Breast epithelium (tissue), 4 donors: ENCODE measurements at regions not wholly inside any gene's neighbourhood (a gene's known extent, or its start where the extent isn't known, plus 50 kb on each side); places are given as distances from the start of the nearest gene placed in this dataset.
"Not testable (repeated sequence)": the region's sequence is repeated elsewhere in the genome, so short reads cannot be mapped to it uniquely, and the experiment has no call there.

Experiments used
- DNase-seq, 2 donors: peaks; one replicate each; pipeline ENCODE4 v3.0.0-alpha.2; 2019; ENCODE audit warnings: low spot score in 2 of 2
- H3K27ac ChIP-seq, 2 donors: fragments of 200-600 bp; sonication (generic) in 1 of 2; one replicate each; pipeline ENCODE4 v1.5.1; 2016 to 2019; ENCODE audit warnings: mild to moderate bottlenecking in 1 of 2
- H3K27me3 ChIP-seq, 2 donors: fragments of 200-600 bp; sonication (generic) in 1 of 2; one replicate each; pipeline versions ENCODE4 v1.5.1 to v1.6.0; 2017 to 2019; ENCODE audit warnings: control low read depth in 1 of 2, mild to moderate bottlenecking in 1 of 2
- H3K36me3 ChIP-seq: fragments of 200-600 bp; one replicate; pipeline ENCODE4 v1.5.1; 2019
- H3K4me1 ChIP-seq, 2 donors: fragments of 200-600 bp; sonication (generic); one replicate each; pipeline ENCODE4 v1.5.1; 2016 to 2019; ENCODE audit warnings: control low read depth in 1 of 2
- H3K4me3 ChIP-seq, 3 donors: fragments of 200-600 bp; sonication (generic); 1 replicate in 2 of 3; 2 replicates in 1 of 3; pipeline ENCODE4 v1.5.1; 2016 to 2019; ENCODE audit warnings: mild to moderate bottlenecking in 3 of 3, moderate library complexity in 2 of 3
- H3K9me3 ChIP-seq, 2 donors: fragments of 200-600 bp; sonication (generic) in 1 of 2; one replicate each; pipeline ENCODE4 v1.5.1; 2016 to 2019; ENCODE audit warnings: control low read depth in 1 of 2
- POLR2A ChIP-seq: fragments of 450-650 bp; IDR thresholded peaks from one replicate; pipeline ENCODE4 v1.6.1; 2016; ENCODE audit warnings: antibody characterized with exemption, mild to moderate bottlenecking, moderate library complexity
- POLR2AphosphoS5 ChIP-seq, 3 donors: sonication (generic); formaldehyde crosslinking; IDR thresholded peaks; one replicate each; pipeline ENCODE4 v1.6.1; 2017; ENCODE audit warnings: antibody characterized with exemption in 3 of 3
- intact Hi-C: fragments of 100-400 bp; cut with DNase I; formaldehyde crosslinking; loops from one replicate; pipeline ENCODE4 v1.15.1; 2023; ENCODE audit warnings: low total_unique reads
- TF ChIP-seq, protein P1 (sequence below), 3 donors: fragments of 450-650 bp; IDR thresholded peaks; one replicate each; pipeline ENCODE4 v1.5.1; 2016 to 2017; ENCODE audit warnings: antibody characterized with exemption in 3 of 3, mild to moderate bottlenecking in 3 of 3, moderate library complexity in 3 of 3

DNA sequence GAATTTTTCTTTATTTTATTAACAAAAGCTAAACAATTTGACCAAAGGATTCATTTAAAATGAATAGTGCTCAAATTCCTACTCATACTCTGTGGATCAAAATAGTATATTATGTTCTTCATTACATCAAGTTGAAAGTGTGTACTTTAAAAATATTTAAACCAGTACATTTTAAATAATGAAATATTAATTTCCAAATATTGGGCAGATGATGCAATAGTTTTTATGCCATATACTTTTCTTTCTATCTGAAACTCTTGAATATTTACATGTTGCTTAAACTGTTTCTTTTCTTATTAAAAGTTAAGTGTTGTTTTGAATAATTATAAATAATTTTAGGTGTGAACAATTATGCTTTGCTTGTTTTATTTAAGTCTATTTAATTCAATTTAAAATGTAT is 144.7 kb upstream of the TMPRSS15 start:
- no peaks in the 10 kb centered on the region for H3K4me1 ChIP-seq

GRCh38 chr21:18549214-18549905 is 145.8 kb upstream of the TMPRSS15 start:
- H3K4me1 ChIP-seq: no peaks in the 10 kb centered on the region
- no peaks in the 10 kb centered on the region for H3K27me3 ChIP-seq
- intact Hi-C loops: no loop called here
- TF ChIP-seq POLR2A (no peak), POLR2AphosphoS5 (IDR thresholded peaks at IDR 0.05) (no peak)
- TF ChIP-seq, protein P1, sequence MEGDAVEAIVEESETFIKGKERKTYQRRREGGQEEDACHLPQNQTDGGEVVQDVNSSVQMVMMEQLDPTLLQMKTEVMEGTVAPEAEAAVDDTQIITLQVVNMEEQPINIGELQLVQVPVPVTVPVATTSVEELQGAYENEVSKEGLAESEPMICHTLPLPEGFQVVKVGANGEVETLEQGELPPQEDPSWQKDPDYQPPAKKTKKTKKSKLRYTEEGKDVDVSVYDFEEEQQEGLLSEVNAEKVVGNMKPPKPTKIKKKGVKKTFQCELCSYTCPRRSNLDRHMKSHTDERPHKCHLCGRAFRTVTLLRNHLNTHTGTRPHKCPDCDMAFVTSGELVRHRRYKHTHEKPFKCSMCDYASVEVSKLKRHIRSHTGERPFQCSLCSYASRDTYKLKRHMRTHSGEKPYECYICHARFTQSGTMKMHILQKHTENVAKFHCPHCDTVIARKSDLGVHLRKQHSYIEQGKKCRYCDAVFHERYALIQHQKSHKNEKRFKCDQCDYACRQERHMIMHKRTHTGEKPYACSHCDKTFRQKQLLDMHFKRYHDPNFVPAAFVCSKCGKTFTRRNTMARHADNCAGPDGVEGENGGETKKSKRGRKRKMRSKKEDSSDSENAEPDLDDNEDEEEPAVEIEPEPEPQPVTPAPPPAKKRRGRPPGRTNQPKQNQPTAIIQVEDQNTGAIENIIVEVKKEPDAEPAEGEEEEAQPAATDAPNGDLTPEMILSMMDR (IDR thresholded peaks at IDR 0.05): no peak
- DNase-seq: no peak
- H3K9me3 ChIP-seq: no peaks in the 10 kb centered on the region
- H3K36me3 ChIP-seq: no peaks in the 10 kb centered on the region
- no peak overlapping the region for H3K4me3 ChIP-seq
- no peak overlapping the region for H3K27ac ChIP-seq

More for the DNA sequence above, 144.7 kb upstream of the TMPRSS15 start:
- TF ChIP-seq, protein P1 (IDR thresholded peaks at IDR 0.05): no peak
- TF ChIP-seq POLR2AphosphoS5 (IDR thresholded peaks at IDR 0.05) (no peak), POLR2A (no peak)
- Histone ChIP-seq H3K27me3 (no peaks in the 10 kb centered on the region), H3K36me3 (no peaks in the 10 kb centered on the region), H3K27ac (no peak overlapping the region), H3K4me3 (no peak overlapping the region), H3K9me3 (no peaks in the 10 kb centered on the region)
- DNase-seq: no peak
- intact Hi-C loops: no loop called here

DNA sequence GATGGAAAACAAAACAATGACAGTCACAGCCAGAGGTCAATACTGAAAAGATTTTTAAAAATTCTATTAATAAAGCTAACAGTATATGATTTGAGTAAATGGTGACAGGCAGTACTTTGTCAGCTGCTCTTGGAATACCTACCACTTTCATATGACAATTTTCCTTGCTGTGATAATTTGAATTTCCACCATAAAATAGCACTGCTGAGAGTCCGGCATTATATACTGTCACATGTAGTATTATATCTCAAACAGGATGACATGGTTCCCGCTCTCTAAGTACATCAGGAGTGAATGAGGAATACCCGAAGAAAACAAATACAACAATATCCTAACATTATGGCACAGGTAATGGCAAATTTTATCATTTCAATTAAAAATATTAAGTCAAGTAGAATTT is 146.8 kb upstream of the TMPRSS15 start:
- Histone ChIP-seq H3K4me3 (no peak overlapping the region), H3K4me1 (no peaks in the 10 kb centered on the region), H3K27me3 (no peaks in the 10 kb centered on the region), H3K27ac (no peak overlapping the region), H3K9me3 (no peaks in the 10 kb centered on the region), H3K36me3 (no peaks in the 10 kb centered on the region)
- TF ChIP-seq, protein P1 (IDR thresholded peaks at IDR 0.05): no peak
- no peak for TF ChIP-seq POLR2AphosphoS5 (IDR thresholded peaks at IDR 0.05)
- TF ChIP-seq POLR2A: no peak
- no peak for DNase-seq
- intact Hi-C loops: no loop called here

DNA sequence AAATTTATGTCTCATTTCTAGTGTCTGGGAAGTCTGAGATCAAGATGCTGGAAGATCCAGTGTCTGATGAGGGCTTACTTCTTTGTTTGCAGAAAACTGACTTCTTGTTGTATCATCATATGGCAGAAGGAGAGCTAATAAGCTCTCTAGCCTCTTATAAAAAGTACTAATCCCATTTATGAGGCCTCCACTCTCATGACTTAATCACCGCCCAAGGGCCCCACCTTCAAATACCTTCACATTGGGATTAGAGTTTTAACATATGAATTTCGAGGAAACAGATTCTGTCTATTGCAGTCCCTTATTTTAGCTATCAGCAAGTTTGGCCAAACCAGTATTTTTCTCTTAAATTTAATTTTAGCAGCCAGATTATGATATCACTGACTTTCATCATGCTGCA is 150.2 kb upstream of the TMPRSS15 start:
- Histone ChIP-seq H3K4me1 (no peaks in the 10 kb centered on the region), H3K36me3 (no peaks in the 10 kb centered on the region), H3K9me3 (no peaks in the 10 kb centered on the region), H3K27ac (no peak overlapping the region), H3K27me3 (no peaks in the 10 kb centered on the region), H3K4me3 (no peak overlapping the region)
- DNase-seq: no peak
- intact Hi-C loops: no loop called here
- TF ChIP-seq POLR2A (no peak), POLR2AphosphoS5 (IDR thresholded peaks at IDR 0.05) (no peak)
- TF ChIP-seq, protein P1 (IDR thresholded peaks at IDR 0.05): no peak

GRCh38 chr21:18567770-18568169 is 164.2 kb upstream of the TMPRSS15 start:
- intact Hi-C loops, H3K4me1 ChIP-seq, H3K9me3 ChIP-seq, H3K36me3 ChIP-seq, H3K27me3 ChIP-seq, H3K27ac ChIP-seq, DNase-seq, H3K4me3 ChIP-seq: not testable (repeated sequence)
